Spinal cord (tissue), 9 donors: ENCODE measurements at regions not wholly inside any gene's neighbourhood (a gene's known extent, or its start where the extent isn't known, plus 50 kb on each side); places are given as distances from the start of the nearest gene placed in this dataset.
"Not testable (repeated sequence)": the region's sequence is repeated elsewhere in the genome, so short reads cannot be mapped to it uniquely, and the experiment has no call there.

Experiments
- DNase-seq, 6 donors: peaks; one replicate each; pipeline versions ENCODE4 v3.0.0 to v3.0.0-alpha.2; 2013 to 2015; ENCODE audit warnings: low spot score in 6 of 6, low read depth in 4 of 6
- H3K27ac ChIP-seq: one replicate; pipeline ENCODE4 v1.5.1; 2013; ENCODE audit warnings: low read depth, low read length, control low read depth
- H3K27me3 ChIP-seq: one replicate; pipeline ENCODE4 v1.6.1; 2013; ENCODE audit warnings: low read length; ENCODE audit not compliant: control insufficient read depth, insufficient read depth
- H3K36me3 ChIP-seq: one replicate; pipeline ENCODE4 v1.6.1; 2013; ENCODE audit warnings: low read length; ENCODE audit not compliant: control insufficient read depth, insufficient read depth
- H3K4me1 ChIP-seq: one replicate; pipeline ENCODE4 v1.6.1; 2013; ENCODE audit warnings: low read length; ENCODE audit not compliant: control insufficient read depth, insufficient read depth
- H3K4me3 ChIP-seq: one replicate; pipeline ENCODE4 v1.5.1; 2013; ENCODE audit warnings: low read depth, low read length, control low read depth
- H3K9me3 ChIP-seq: one replicate; pipeline ENCODE4 v1.6.1; 2013; ENCODE audit warnings: low read length; ENCODE audit not compliant: control insufficient read depth, insufficient read depth
- WGBS: methylation state at CpG from one replicate; pipeline ENCODE4 v1.1.5; 2013; ENCODE audit warnings: missing lambda C conversion rate; ENCODE audit not compliant: insufficient coverage; 5-methylcytosine and 5-hydroxymethylcytosine counted together
- donor health status: healthy.

DNA sequence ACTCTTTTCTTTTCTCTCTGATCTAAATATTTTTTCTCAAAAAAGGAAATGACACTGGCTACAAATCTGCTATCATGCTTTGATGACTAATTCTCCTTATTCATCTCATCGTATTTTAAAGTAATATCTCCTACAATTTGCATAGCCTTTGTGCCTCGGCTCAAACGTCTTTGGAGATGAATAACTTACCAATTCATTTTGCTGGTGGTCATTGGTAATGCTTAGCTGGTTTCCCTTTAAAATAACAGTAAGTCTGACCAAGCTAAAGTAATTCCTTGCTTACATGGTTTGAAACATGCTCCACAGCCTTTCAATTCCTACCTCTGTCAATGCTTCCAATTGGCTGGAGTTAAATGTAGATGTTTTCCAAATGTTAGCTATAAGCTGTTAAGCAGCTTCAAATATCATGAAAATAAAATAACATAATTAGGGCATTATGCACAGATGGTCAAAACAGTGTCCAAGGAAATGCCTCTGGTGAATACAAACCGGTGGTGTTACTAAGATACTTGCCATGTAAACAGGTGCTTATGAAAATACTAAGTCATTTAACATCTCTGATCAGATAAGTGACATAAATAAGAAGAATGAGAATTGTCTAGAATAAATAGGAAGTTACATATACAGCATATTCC lies 435.0 kb downstream of the POM121L12 start:
- H3K27me3 ChIP-seq = no peaks in the 10 kb centered on the region
- H3K4me1 ChIP-seq = no peaks in the 10 kb centered on the region
- DNase-seq = peak in 2 of 6 donors; percentile 27 to 70
- H3K4me3 ChIP-seq = no peak overlapping the region
- no peaks in the 10 kb centered on the region for H3K9me3 ChIP-seq
- no CpG with 5 or more reads among the region's 4 CpGs for WGBS
- H3K27ac ChIP-seq = no peak overlapping the region
- H3K36me3 ChIP-seq = no peaks in the 10 kb centered on the region

DNA sequence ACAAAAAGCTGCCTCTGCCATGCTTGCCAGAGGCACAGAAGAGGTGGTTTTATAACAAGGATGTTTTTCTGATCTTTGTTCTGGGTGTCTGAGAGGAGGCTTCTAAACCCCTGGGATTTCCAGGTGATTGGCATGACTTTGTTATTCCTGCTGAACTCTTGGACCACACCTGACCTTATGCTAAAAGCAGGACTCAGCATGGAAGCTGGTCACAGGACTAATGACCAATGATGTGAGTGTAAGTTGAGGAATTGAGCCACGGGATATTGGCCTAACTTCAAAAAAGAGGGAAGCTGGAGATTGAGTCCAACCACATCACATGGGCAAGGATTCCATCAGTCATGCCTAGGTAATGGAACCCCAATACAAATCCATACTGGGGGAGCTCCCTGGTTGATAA lies 437.9 kb downstream of the POM121L12 start:
- no peak for DNase-seq
- Histone ChIP-seq H3K9me3 (no peaks in the 10 kb centered on the region), H3K4me1 (no peaks in the 10 kb centered on the region), H3K27ac (no peak overlapping the region), H3K36me3 (no peaks in the 10 kb centered on the region), H3K4me3 (no peak overlapping the region), H3K27me3 (no peaks in the 10 kb centered on the region)
- WGBS = 83% methylated on average over 1 of the region's 1 CpG

- DNase-seq = peak in 1 of 6 donors; percentile 41
- Histone ChIP-seq H3K27ac (no peak overlapping the region), H3K4me1 (no peaks in the 10 kb centered on the region), H3K9me3 (no peaks in the 10 kb centered on the region), H3K27me3 (no peaks in the 10 kb centered on the region), H3K4me3 (no peak overlapping the region), H3K36me3 (no peaks in the 10 kb centered on the region)
Measured at GRCh38 chr7:53475776-53476175, 440.3 kb downstream of the POM121L12 start.

GRCh38 chr7:53476566-53476965 lies 441.1 kb downstream of the POM121L12 start:
- no peaks in the 10 kb centered on the region for H3K27me3 ChIP-seq
- DNase-seq = peak in 3 of 6 donors; percentile 7 to 86 (median 25)
- H3K9me3 ChIP-seq = no peaks in the 10 kb centered on the region
- no peak overlapping the region for H3K27ac ChIP-seq
- H3K36me3 ChIP-seq = no peaks in the 10 kb centered on the region
- no peaks in the 10 kb centered on the region for H3K4me1 ChIP-seq
- 75% methylated on average over 1 of the region's 3 CpGs for WGBS
- H3K4me3 ChIP-seq = no peak overlapping the region

- H3K36me3 ChIP-seq = no peaks in the 10 kb centered on the region
- no peak for DNase-seq
- 92% methylated on average over 4 of the region's 6 CpGs for WGBS
- H3K4me3 ChIP-seq = no peak overlapping the region
- no peaks in the 10 kb centered on the region for H3K27me3 ChIP-seq
- no peak overlapping the region for H3K27ac ChIP-seq
- no peaks in the 10 kb centered on the region for H3K9me3 ChIP-seq
- H3K4me1 ChIP-seq = no peaks in the 10 kb centered on the region
Measured at GRCh38 chr7:53485354-53485753, 449.9 kb downstream of the POM121L12 start.

GRCh38 chr7:53491051-53491450 lies 455.6 kb downstream of the POM121L12 start:
- no peak for DNase-seq
- Histone ChIP-seq H3K36me3 (no peaks in the 10 kb centered on the region), H3K27ac (no peak overlapping the region), H3K27me3 (no peaks in the 10 kb centered on the region), H3K9me3 (peaks cover 1% of the 10 kb centered on the region), H3K4me3 (no peak overlapping the region), H3K4me1 (no peaks in the 10 kb centered on the region)
- 80% methylated on average over 2 of the region's 6 CpGs for WGBS

DNA sequence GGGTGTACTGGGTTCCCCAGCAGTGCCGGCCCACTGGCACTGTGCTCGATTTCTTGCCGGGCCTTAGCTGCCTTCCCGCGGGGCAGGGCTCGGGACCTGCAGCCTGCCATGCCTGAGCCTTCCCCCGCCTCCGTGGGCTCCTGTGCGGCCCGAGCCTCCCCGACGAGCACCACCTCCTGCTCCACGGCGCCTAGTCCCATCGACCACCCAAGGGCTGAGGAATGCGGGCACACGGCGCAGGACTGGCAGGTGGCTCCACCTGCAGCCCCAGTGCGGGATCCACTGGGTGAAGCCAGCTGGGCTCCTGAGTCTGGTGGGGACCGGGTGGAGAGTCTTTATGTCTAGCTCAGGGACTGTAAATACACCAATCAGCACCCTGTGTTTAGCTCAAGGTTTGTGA lies 459.7 kb downstream of the POM121L12 start:
- not testable (repeated sequence) for H3K27me3 ChIP-seq, H3K9me3 ChIP-seq, DNase-seq, H3K4me1 ChIP-seq, H3K27ac ChIP-seq, H3K36me3 ChIP-seq, H3K4me3 ChIP-seq
- whole genome bisulfite sequencing = 99% methylated on average over 18 of the region's 20 CpGs

GRCh38 chr7:53500076-53500475 lies 464.6 kb downstream of the POM121L12 start:
- H3K27ac ChIP-seq = no peak overlapping the region

GRCh38 chr7:53504914-53505313 lies 469.5 kb downstream of the POM121L12 start:
- no peak for DNase-seq
- WGBS = 100% methylated on average over 1 of the region's 3 CpGs

More at GRCh38 chr7:53500076-53500475, 464.6 kb downstream of the POM121L12 start:
- no peak for DNase-seq
- Histone ChIP-seq H3K27me3 (no peaks in the 10 kb centered on the region), H3K36me3 (no peaks in the 10 kb centered on the region), H3K4me3 (no peak overlapping the region), H3K4me1 (no peaks in the 10 kb centered on the region), H3K9me3 (no peaks in the 10 kb centered on the region)
- no CpG with 5 or more reads among the region's 1 CpG for WGBS

DNA sequence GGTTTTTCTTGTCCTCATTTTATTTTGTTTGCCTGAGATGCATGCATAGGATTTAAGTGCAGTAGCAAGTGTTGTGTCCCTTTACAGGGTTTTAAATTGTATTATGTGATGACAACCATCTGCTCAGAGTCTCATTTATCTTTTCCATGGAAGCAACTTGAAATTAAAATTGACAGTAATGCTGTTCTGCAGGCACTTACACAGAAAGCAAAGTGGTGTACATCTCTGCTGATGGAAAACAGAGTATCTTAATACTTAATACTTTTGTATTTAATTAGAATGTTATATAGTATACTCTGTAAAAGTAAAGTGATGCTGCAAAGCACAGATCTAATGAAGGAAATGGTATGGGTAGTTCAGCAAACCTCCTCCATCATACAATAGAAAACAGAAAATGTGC lies 482.9 kb downstream of the POM121L12 start:
- Histone ChIP-seq H3K27ac (no peak overlapping the region), H3K36me3 (no peaks in the 10 kb centered on the region), H3K27me3 (no peaks in the 10 kb centered on the region), H3K4me1 (no peaks in the 10 kb centered on the region), H3K4me3 (no peak overlapping the region), H3K9me3 (no peaks in the 10 kb centered on the region)
- peak in 1 of 6 donors; percentile 69 for DNase-seq

More at GRCh38 chr7:53504914-53505313, 469.5 kb downstream of the POM121L12 start:
- no peaks in the 10 kb centered on the region for H3K9me3 ChIP-seq
- H3K4me1 ChIP-seq = no peaks in the 10 kb centered on the region
- no peak overlapping the region for H3K27ac ChIP-seq
- H3K27me3 ChIP-seq = no peaks in the 10 kb centered on the region
- H3K4me3 ChIP-seq = no peak overlapping the region
- no peaks in the 10 kb centered on the region for H3K36me3 ChIP-seq
